ENCODE measurements at regions not wholly inside any gene's neighbourhood (a gene's known extent, or its start where the extent isn't known, plus 50 kb on each side); places are given as distances from the start of the nearest gene placed in this dataset.

DNA sequence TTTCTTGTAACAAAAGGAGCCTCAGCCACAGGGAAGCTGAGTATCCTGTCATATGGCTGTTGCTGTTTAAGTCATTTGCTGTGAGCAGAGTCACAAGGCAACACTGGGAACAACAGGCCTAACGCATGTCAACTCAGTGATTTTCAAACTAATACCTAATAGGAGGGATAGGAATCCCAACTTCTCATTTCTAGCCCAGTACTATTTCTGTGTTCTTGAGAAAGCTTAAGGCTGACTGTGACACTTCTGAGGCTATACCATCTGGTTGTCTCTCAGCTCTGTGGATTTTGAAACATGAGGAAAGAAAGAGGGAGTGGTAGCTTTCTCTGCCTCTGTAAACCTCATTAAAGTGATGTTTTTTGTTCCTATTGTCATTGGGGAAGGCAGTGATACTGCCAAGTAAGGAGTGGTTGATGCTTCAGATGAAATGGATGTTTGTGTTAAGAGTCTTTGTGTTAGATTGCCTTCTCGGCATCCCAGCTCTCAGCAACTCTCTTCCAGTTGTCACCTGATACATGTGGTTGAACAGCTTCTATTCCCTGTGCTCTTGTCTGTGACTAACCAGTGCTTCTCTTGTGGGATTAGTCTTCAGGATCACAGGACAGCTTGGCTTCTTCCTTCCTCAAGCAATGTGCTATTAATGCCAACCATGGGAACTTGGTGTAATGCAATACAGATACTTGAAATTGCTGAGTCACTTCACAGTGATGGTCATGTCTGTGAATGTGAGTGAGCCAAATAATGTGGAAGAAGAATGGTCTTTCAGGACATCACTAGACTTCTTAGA lies 166.8 kb upstream of the IVNS1ABP start:
- no peak for TF ChIP-seq NFYB (CRISPR knock-in tag; IDR thresholded peaks at IDR 0.05)
- TF ChIP-seq EP300 (IDR thresholded peaks at IDR 0.05; ENCODE audit: low read depth in 2 of 2, low read length in 2 of 2), result no peak
- TF ChIP-seq EP300 (CRISPR knock-in tag; IDR thresholded peaks at IDR 0.05; ENCODE audit: borderline replicate concordance), result no peak
- no peak for TF ChIP-seq EED (CRISPR knock-in tag; IDR thresholded peaks at IDR 0.05)
- TF ChIP-seq ZNF841 (CRISPR knock-in tag; IDR thresholded peaks at IDR 0.05; ENCODE audit: borderline replicate concordance), result no peak
- no peak for TF ChIP-seq CEBPB (IDR thresholded peaks at IDR 0.05; ENCODE audit: borderline replicate concordance, low read depth, low read length)
- no peak for TF ChIP-seq GABPB1 (CRISPR knock-in tag; IDR thresholded peaks at IDR 0.05)
- no peak for TF ChIP-seq CTCF (CRISPR knock-in tag; IDR thresholded peaks at IDR 0.05)
- no peak for TF ChIP-seq STAT6 (CRISPR knock-in tag; IDR thresholded peaks at IDR 0.05; ENCODE audit: borderline replicate concordance)
- TF ChIP-seq TBP (CRISPR knock-in tag; IDR thresholded peaks at IDR 0.05), result no peak
- TF ChIP-seq, protein P1, sequence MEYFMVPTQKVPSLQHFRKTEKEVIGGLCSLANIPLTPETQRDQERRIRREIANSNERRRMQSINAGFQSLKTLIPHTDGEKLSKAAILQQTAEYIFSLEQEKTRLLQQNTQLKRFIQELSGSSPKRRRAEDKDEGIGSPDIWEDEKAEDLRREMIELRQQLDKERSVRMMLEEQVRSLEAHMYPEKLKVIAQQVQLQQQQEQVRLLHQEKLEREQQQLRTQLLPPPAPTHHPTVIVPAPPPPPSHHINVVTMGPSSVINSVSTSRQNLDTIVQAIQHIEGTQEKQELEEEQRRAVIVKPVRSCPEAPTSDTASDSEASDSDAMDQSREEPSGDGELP (IDR thresholded peaks at IDR 0.05; ENCODE audit: borderline replicate concordance, low read depth), result no peak
- TF ChIP-seq ZBTB2 (CRISPR knock-in tag; IDR thresholded peaks at IDR 0.05; ENCODE audit: low read depth), result no peak
- no peak for TF ChIP-seq JUND (CRISPR knock-in tag; IDR thresholded peaks at IDR 0.05)
- TF ChIP-seq POLR2AphosphoS5 (IDR thresholded peaks at IDR 0.05; ENCODE audit: low read depth, low read length), result no peak
- TF ChIP-seq ATF7-NPFF (CRISPR knock-in tag; IDR thresholded peaks at IDR 0.05; ENCODE audit: low read depth), result no peak
